Lower leg skin (tissue), 3 donors: ENCODE measurements at regions not wholly inside any gene's neighbourhood (a gene's known extent, or its start where the extent isn't known, plus 50 kb on each side); places are given as distances from the start of the nearest gene placed in this dataset.

ENCODE experiments used
- POLR2A ChIP-seq, 2 donors: fragments of 450-650 bp; IDR thresholded peaks; one replicate each; pipeline ENCODE4 v1.6.1; 2016 to 2017; ENCODE audit warnings: antibody characterized with exemption in 2 of 2, mild to moderate bottlenecking in 1 of 2, moderate library complexity in 1 of 2
- TF ChIP-seq, protein P1 (sequence below), 3 donors: fragments of 450-650 bp; IDR thresholded peaks; one replicate each; pipeline ENCODE4 v1.5.1; 2016; ENCODE audit warnings: antibody characterized with exemption in 3 of 3, mild to moderate bottlenecking in 3 of 3, moderate library complexity in 2 of 3

DNA sequence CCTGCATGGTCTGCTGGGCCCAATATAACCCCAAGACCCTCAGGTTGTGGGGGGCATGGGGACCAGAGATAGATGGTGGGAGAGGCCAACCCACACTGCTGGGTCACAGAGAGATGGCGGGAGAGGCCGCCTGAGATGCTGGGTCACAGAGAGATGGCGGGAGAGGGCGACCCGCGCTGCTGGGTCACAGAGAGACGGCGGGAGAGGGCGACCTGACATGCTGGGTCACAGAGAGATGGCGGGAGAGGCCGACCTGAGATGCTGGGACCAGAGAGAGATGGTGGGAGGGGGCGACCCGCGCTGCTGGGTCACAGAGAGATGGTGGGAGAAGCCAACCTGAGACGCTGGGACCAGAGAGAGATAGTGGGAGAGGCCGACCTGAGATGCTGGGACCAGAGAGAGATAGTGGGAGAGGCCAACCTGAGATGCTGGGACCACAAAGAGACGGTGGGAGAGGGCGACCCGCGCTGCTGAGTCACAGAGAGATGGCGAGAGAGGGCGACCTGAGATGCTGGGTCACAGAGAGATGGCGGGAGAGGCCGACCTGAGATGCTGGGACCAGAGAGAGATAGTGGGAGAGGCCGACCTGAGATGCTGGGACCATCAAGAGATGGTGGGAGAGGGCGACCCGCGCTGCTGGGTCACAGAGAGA, 133.2 kb downstream of the DLL1 start:
- TF ChIP-seq, protein P1, sequence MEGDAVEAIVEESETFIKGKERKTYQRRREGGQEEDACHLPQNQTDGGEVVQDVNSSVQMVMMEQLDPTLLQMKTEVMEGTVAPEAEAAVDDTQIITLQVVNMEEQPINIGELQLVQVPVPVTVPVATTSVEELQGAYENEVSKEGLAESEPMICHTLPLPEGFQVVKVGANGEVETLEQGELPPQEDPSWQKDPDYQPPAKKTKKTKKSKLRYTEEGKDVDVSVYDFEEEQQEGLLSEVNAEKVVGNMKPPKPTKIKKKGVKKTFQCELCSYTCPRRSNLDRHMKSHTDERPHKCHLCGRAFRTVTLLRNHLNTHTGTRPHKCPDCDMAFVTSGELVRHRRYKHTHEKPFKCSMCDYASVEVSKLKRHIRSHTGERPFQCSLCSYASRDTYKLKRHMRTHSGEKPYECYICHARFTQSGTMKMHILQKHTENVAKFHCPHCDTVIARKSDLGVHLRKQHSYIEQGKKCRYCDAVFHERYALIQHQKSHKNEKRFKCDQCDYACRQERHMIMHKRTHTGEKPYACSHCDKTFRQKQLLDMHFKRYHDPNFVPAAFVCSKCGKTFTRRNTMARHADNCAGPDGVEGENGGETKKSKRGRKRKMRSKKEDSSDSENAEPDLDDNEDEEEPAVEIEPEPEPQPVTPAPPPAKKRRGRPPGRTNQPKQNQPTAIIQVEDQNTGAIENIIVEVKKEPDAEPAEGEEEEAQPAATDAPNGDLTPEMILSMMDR (IDR thresholded peaks at IDR 0.05) = no peak
- no peak for TF ChIP-seq POLR2A (IDR thresholded peaks at IDR 0.05)
